Right ventricle myocardium inferior (tissue), 1 donor: ENCODE measurements at regions not wholly inside any gene's neighbourhood (a gene's known extent, or its start where the extent isn't known, plus 50 kb on each side); places are given as distances from the start of the nearest gene placed in this dataset.

Experiments used
- ATAC-seq: fragments of 200-7000 bp; cut with Tn5 transposase; one replicate; pipeline ENCODE4 v1.9.1; 2020; ENCODE audit warnings: mild to moderate bottlenecking, moderate library complexity
- DNase-seq: peaks from one replicate; pipeline ENCODE4 v3.0.0; 2021; ENCODE audit errors: missing footprints
- intact Hi-C: fragments of 100-400 bp; cut with DNase I; formaldehyde crosslinking; loops from one replicate; pipeline ENCODE4 v1.11.0; 2022
- donor health status: DM: no; HTN: yes; CAD: no; lungs with severe emphysema.

- DNase-seq (no peak), ATAC-seq (no peak)
- intact Hi-C loops: no loop called here
Observed at GRCh38 chr5:165296401-165297130, 1791.1 kb downstream of the MAT2B start.

GRCh38 chr5:165304193-165304827, 1798.9 kb downstream of the MAT2B start:
- no peak for DNase-seq
- intact Hi-C loops: no loop called here
- ATAC-seq: no peak

DNA sequence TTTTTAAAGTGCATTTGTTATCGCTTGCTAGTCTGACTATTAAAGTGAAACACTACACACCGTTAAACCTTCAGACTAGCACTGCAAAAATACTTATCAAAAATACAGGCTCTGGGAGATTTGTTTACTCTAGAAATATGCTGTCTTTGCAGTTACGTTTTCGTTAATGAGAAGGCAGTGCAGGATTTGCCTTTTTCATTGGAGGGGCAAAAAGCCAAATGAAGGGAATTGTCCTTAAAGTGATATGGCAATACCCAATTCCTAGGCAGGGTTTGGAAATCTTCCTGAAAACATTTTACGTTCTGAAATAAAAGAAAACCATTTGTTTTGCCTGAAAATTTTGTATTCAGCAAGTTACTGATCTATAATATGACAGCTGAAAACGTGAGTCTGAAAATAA, 1800.2 kb downstream of the MAT2B start:
- ATAC-seq (no peak), DNase-seq (no peak)
- intact Hi-C loops: no loop called here

- no peak for DNase-seq
- no peak for ATAC-seq
- intact Hi-C loops: no loop called here
Observed at GRCh38 chr5:165309446-165309845, 1804.0 kb downstream of the MAT2B start.

- ATAC-seq: no peak
- no peak for DNase-seq
- intact Hi-C loops: no loop called here
Observed at GRCh38 chr5:165310031-165310430, 1804.6 kb downstream of the MAT2B start.

DNA sequence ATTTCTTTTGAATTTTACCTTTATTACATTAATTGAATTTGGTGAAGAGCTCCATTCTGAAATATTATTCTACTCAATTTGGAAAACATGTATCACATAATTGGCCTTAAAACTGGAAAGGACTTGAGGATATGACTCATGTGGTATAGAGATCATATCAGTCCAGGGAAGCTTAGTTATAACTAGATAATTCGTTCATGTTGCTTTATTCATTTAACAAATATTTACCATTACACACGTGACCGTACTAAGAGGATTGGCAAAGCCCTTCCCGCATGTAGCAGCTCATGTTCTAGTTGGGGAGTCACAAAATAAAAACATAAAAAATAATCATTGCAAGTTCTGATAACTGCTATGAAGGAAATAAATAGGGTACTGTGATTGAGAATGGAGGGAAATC, 1816.5 kb downstream of the MAT2B start:
- intact Hi-C loops: no loop called here
- no peak for ATAC-seq
- no peak for DNase-seq

GRCh38 chr5:165325221-165325620, 1819.8 kb downstream of the MAT2B start:
- no peak for DNase-seq
- intact Hi-C loops: no loop called here
- ATAC-seq: no peak

DNA sequence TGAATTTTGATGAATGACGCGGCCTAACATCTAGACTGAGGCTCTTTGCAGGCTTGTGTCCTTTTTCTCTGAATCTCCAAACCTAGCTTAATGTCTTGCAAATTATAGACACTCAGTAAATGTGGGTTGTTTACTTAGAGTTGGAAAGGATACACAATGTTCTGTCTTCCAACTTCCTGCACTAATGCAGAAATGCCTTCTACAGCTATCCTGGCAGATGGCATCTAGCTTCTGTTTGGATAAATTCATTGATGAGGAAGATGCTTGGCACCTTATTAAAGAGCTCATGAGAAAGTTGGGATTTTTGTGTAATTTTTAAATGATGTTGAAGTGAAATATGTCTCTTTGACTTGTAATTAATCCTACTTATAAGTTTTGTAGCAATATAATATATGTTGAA, 1822.2 kb downstream of the MAT2B start:
- DNase-seq: no peak

GRCh38 chr5:165328846-165329245, 1823.4 kb downstream of the MAT2B start:
- ATAC-seq: no peak
- DNase-seq: no peak
- intact Hi-C loops: no loop called here

More for the DNA sequence above, 1822.2 kb downstream of the MAT2B start:
- ATAC-seq: no peak
- intact Hi-C loops: no loop called here

GRCh38 chr5:165333623-165334022, 1828.2 kb downstream of the MAT2B start:
- no peak for ATAC-seq
- intact Hi-C loops: no loop called here
- no peak for DNase-seq

DNA sequence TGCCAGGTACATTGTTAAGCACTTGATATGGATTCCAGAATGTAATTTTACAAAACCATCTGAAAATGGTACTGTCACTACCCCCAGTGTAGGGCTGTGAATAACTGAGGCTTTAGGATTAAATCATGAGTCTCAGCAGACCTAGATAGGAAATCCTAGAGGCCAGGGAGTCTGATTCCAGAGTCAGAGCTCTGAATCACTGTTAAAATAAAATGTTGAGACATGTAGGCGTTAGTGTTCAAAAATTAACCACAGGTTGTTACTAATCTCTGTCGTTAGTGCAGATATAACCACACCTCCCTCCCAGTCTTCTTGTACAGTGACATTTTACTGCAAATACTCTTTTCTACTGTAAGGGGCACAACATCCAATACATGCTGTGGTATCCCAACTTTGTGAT, 1828.8 kb downstream of the MAT2B start:
- intact Hi-C loops: no loop called here
- ATAC-seq (no peak), DNase-seq (no peak)

DNA sequence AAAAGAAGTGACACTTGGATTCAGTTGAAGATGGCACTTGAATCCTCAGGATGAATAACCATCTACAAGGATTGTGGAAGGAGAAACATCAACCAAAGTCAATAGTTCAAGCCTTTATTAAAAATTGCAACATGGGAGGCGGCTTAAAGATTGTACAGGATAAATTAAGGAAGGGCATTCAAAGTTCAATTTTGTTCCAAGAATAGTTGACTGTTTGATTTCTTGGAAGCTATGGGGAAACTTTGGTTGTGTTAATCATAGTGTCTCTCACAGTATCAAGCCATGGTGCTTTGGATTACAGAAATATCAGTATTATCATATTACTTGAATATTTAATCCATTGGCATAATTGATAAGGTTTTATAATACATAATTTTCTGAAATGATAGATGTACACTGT, 1844.3 kb downstream of the MAT2B start:
- no peak for ATAC-seq
- intact Hi-C loops: no loop called here
- DNase-seq: no peak

DNA sequence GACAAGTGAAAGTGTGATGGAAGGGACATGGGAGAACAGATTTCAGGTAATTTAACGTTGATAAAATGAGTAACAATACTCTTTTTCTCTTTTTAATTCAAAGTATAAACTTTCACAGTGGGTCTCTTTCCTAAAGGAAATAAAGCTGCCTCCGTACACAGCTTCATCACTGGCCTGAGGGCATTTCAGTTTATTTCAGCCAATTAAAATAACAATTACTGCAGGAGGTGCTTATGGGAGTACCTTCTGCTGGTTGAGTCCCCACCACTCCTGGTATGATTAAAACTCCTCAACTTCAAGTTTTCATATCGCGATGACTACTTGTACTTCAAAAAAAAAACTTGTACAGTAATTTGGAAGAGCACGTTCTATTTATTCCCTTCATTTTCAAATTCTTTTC, 1845.9 kb downstream of the MAT2B start:
- intact Hi-C loops: no loop called here
- no peak for ATAC-seq
- DNase-seq: no peak

GRCh38 chr5:165360366-165360765, 1854.9 kb downstream of the MAT2B start:
- ATAC-seq (no peak), DNase-seq (no peak)
- intact Hi-C loops: no loop called here

DNA sequence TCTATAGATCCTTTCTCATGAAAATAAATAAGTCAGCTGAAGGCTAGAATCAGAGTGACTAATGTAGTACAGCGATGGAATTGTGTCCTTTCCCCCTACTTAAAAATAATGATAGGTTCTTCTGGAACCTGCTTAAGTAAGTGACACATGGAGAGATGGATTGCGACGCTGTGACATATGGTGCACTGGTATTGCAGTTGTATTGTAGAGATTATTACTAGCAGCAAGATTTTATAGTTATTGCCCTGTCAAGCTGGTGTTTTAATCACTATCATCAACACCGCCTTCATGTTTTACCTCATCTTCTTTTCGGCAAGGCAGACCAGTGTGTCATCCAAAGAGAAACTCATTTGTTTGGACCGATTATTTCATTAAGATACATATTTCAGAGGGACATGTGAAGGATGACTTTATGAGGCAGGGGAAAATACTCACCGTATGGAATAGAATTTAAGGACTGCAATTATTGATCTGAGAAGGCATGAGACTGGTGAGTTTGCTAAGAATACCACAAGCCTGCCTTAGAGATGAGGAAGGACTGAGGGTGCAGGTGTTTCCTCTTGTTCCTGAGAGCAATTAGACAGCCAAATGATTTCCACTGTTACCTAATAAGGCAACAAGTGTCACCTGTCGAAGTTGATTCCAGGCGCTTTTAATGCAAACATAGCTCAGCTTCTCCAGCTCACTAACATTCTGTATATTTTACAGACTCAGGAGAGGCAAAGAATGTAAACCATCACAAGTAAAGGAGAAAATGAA, 1855.5 kb downstream of the MAT2B start:
- DNase-seq: no peak
- intact Hi-C loops: no loop called here
- no peak for ATAC-seq

- ATAC-seq (no peak), DNase-seq (no peak)
- intact Hi-C loops: no loop called here
Observed at GRCh38 chr5:165370233-165370632, 1864.8 kb downstream of the MAT2B start.

GRCh38 chr5:165370794-165371193, 1865.4 kb downstream of the MAT2B start:
- intact Hi-C loops: no loop called here
- no peak for DNase-seq
- ATAC-seq: no peak

DNA sequence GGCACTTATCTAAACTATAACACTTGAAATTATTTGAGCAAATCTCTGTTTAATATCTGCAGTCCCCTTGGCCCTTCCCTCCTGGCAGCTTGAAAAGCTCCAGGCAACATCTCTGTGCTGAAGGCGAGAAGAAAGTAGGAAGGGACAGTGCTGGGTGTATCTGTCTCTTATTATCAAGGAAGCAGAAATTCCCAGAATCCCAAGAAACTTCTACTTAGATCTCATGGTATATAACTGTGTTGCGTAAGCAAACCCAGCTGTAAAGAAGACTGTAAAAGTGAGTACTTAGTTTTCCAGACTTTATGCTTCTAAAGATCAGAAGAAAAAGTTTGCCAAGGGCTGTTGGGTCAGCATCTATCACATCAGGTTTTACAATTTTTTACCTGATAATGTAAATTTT, 1869.8 kb downstream of the MAT2B start:
- intact Hi-C loops: no loop called here
- no peak for ATAC-seq
- no peak for DNase-seq

DNA sequence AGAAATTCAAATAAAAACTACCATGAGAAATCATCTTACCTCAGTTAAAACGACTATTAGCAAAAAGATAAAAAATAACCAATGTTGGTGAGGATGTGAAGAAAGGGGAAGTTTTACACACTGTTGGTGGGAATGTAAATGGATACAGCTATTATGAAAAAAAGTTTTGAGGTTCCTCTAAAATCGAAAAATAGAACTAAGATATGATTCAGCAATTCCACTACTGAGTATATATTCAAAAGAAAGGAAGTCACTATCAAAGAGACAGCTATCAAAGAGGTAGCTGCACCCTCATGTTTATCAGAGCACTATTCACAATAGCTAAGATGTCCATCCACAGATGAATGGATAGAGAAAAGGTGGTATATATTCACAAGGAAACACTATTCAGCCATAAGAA, 1888.4 kb downstream of the MAT2B start:
- intact Hi-C loops: no loop called here
- ATAC-seq (no peak), DNase-seq (no peak)

DNA sequence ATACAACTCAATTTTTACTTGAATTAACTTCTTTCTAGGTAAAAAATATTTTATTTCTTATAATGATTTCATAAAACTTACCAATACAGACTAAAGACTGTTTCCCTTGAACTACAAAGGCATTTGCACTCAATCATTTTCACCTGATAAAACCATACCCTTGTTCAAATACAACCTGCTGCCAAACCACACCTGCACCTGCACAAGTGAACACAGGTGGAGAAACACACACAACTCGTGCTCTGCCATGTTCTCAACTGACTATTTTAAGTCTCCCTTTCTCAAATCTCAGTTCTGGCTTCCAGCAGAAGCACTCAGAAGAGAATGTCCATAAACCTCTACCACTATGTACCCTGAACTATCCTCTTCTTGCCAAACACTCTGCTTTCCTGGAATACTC, 1892.1 kb downstream of the MAT2B start:
- intact Hi-C loops: no loop called here
- ATAC-seq: no peak
- no peak for DNase-seq
